Non-pigmented ciliary epithelial cell (primary cell): ENCODE measurements at regions not wholly inside any gene's neighbourhood (a gene's known extent, or its start where the extent isn't known, plus 50 kb on each side); places are given as distances from the start of the nearest gene placed in this dataset.
"Not testable (repeated sequence)": the region's sequence is repeated elsewhere in the genome, so short reads cannot be mapped to it uniquely, and the experiment has no call there.

Experiments used
- DNase-seq: peaks from one replicate; pipeline ENCODE4 v3.0.0-alpha.2; 2010; ENCODE audit warnings: low read depth

DNA sequence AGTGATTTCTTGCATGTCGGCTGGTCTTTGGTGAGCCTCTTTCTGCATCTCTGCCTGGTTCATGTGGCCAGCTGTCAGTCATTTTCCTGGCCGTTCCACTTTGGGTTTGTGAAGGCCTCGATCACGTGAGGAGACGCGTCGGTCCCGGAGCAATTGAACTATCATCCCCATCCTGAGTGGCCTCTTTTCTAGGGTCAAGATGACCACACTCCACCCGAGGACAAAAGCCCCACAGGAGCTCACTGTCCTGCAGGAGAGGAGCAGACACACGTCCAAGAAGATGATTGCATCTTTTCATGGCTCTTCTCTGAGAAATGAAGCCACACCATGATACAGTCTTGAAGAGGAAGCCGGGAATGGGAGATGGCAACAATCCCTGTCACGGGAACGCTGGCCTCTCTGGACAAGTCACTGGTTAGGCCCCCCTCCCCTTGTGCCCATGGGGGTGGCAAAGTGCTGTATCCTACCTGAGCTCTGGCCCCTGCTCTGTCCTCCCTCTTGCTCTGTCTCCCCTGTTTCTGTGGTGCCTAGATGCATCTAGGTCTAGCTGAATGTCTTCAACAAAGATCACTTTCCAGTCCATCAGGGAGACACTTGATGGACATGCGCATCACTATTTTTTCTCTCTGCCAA, 291.4 kb upstream of the ZNF337 start:
- not testable (repeated sequence) for DNase-seq

DNA sequence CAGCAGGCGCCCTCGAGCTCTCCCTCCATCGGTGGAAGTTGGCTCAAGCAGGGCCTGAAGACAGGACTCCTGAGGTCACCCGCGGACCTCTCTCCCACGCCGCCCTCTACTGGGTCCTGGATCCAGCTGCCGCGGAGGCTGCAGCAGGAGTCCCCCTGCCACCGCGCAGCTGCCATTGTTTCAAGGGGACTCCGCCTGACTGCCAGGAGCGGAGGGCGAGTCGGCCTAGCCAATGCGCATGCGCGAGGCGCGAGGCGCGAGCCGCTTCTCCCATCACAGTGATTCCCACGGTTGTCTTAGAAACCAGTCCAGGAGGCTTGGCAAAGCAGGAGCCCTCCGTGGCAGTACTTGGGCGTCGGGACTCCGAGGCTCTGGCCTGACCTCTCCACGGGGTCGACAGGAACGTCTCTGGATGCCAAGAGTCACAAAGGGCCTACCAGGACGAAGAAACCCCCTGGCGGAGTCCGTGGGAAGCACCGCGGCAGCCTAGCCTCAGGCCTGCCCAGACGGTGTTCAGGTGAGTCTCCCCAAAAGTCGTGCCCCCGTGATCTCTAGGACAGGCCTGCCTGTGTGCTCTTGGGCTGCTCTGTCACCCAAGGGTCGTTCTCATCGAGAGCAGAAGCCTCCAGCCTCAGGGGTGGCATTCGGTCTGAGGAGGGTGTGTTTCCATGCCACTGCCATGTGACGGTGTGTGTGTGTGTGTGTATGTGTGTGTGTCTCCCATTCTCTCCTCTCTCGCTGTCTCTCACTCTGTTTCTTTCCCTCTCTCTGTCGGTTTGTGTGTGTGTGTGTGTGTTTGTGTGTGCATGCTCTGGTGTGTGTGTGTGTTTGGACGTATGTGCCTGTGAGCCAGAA, 290.6 kb upstream of the ZNF337 start:
- DNase-seq = no peak

DNA sequence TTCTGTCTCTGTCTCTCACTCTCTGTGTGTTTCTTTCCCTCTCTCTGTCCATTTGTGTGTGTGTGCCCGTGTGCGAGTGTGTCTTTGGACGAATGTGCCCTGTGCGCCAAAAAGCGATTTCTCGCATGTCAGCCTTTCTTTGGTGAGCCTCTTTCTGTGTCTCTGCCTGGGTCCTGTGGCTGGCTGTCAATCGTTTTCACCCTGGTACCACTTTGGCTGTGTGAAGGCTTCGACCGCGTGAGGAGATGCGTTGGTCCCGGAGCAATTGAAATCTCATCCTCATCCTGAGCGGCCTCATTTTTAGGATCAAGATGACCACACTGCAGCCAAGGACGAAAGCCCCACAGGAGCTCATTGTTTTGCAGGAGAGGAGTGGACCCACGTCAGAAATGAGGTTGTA, 288.9 kb upstream of the ZNF337 start:
- DNase-seq = no peak

DNA sequence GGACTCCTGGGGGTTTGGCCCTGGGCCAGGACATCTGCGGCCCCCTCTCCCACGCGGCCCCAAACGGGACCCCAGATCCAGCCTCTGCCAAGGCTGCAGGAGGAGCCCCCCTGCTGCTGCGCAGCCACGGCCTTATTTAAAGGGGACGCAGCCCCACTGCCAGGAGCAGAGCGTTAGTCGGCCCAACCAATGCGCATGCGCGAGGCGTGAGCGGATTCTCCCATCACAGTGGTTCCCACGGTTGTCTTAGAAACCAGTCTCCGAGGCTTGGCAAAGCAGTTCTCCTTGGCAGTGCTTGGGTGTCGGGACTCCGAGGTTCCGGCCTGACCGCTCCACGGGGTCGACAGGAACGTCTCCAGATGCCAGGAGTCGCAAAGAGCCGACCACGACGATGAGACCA, 288.3 kb upstream of the ZNF337 start:
- no peak for DNase-seq

DNA sequence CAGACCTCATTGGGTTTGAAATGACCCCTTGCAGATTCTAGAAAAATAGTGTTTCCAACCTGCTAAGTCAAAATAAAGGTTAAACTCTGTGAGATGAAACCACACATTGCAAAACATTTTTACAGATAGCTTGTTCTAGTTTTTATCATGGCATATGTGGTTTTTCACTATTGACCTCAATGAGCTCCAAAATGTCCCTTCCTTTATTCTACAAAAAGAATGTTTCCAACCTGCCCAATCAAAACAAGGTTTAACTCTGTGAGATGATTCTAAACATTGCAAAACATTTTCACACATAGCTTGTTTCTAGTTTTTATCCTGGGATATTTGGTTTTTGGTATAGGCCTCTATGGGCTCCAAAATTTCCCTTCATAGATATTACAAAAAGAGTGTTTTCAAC, 286.0 kb upstream of the ZNF337 start:
- not testable (repeated sequence) for DNase-seq

DNA sequence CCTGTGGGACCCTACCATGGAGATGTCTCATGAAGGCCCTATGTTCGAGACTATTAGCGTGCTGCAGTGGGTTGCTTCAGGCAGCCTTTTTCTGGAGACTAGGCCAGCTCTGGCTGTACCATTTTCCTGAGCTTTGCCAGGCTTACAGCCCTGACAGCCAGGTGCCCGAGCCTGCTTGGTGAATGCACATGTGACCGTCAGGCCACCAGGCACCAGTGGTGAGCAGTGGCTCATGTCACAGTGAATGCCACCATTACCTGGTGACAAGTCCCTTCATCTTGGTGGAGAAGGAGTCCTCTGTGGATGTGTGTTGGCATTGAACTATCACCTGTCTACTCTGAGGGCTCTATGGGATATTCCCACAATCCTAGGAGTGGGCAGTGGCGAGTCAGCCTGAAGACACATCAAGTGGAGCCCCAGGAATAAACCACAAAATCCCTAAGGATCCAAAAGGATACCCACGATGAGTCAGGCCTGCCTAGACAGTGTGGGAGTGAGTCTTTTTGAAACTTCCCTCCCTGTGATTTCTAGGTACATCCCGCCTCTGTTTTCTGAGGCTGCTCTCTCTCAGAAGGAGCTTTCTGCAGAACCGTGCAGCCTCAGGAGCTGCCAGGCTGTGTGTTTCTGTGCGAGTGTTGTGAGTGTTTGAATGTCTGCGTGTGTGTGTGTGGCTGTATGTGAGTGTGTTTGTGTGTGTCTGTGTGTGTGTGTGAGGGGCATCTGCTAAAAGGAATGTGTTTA, 282.0 kb upstream of the ZNF337 start:
- DNase-seq = not testable (repeated sequence)

DNA sequence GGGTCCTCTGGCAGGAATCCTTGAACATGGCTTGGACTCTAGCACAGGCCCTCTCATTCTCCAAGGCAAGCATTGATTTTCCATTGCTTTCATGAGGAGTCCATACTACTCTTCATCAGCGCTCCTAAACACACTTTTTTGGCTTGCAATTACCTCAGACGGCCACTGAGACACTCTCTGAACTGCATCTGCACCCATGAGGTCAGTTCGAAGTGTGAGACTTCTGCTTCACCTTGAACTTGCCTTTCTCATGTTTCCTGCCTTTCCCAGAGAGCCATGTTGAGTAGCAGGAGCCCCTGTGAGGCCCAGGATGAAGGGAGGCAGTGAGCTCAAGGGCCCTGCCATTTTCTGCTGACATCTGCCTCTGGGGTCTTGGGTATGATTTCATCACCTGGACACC, 279.2 kb upstream of the ZNF337 start:
- not testable (repeated sequence) for DNase-seq

DNA sequence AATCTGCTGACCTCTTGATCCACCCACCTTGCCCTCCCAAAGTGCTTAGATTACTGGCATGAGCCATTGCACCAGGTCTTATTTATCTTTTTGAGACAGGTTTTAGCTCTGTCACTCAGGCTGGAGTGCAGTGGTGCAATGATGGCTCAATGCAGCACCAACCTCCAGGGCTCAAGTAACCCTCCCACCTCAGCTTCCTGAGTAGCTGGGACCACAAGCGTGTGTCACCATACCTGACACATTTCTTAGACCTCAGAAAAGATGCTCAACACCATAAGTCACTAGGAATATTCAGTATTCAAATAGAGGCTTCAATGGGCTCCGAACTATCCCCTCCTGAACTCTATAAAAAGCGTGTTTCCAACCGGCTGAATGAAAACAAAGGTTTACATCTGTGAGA, 268.6 kb upstream of the ZNF337 start:
- not testable (repeated sequence) for DNase-seq

DNA sequence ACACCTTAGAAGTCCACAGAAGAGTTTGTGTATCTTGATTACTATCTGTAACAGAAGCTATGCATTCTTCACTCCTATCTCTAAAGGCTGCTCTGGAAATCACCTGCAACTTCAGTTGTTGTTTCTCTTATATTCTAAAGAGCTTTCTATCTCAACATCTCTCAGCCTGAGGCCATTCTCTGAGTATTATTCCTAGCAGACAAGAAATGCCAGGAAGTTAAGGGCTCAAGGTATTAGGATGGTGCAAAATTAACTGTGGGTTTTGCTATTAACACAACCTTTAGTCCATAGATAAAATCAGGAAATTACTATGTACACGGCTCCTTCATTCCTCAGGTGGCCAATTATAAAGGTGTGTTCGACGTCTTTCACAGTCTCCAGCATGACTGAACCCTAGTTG, 257.2 kb upstream of the ZNF337 start:
- DNase-seq = not testable (repeated sequence)

DNA sequence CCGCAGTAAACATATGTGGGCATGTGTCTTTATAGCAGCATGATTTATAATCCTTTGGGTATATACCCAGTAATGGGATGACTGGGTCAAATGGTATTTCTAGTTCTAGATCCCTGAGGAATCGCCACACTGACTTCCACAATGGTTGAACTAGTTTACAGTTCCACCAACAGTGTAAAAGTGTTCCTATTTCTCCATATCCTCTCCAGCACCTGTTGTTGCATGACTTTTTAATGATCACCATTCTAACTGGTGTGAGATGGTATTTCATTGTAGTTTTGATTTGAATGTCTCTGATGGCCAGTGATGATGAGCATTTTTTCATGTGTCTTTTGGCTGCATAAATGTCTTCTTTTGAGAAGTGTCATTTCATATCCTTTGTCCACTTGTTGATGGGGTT, 238.6 kb upstream of the ZNF337 start:
- not testable (repeated sequence) for DNase-seq

DNA sequence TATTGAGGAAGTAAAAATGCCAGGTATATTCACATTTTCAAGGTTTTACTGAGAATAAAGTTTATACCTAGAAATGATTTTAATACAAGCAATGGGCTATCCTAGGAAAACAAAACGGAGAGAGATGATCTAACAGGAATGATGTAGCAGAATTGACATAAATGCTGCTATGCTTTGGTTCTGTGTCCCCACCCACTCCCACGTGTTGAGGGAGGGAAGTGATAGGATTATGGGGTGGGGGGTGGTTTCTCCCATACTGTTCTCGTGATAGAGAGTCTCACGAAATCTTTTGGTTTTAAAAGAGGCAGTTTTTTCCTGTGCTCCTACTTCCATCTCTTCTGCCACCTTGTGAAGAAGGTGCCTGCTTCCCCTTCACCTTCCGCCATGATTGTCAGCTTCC, 236.2 kb upstream of the ZNF337 start:
- not testable (repeated sequence) for DNase-seq

DNA sequence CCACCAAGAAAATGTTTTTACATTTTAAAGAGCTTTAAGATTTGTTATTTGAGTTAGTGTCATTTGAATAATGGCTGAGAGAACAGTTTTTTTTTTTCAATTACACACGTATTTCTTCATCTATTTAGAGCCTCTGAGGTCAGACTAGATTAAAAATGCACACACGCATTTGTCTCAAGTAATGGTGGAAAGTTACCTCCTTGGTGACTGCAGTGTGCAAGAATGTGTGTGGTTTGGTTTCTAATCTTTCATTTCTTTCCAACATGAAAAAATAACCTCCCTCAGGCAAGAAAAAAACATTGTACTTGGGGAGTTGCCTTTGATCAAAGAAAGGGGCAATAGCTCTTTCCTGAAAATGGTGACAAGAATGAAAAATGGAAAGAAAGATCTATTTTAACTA, 235.5 kb upstream of the ZNF337 start:
- DNase-seq = peak; percentile 40

DNA sequence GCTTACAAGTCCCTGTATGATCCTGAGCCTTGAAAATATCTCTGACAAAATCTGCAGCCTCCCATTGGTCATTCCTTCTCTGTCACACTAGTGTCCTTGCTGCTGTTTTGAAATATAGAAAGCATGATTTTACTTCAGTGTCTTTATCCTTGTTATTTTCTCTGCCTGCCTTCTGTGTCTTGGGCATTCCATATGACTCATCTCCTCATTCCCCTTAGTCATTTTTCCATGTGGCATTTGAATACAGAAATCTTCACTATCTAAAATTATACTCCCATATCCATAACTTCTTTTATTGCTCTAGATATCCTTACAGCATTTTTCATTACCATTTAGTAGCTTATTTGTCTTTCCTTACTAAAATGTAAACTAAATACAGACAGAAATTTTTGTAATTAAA, 205.7 kb upstream of the ZNF337 start:
- DNase-seq = peak; percentile 1

DNA sequence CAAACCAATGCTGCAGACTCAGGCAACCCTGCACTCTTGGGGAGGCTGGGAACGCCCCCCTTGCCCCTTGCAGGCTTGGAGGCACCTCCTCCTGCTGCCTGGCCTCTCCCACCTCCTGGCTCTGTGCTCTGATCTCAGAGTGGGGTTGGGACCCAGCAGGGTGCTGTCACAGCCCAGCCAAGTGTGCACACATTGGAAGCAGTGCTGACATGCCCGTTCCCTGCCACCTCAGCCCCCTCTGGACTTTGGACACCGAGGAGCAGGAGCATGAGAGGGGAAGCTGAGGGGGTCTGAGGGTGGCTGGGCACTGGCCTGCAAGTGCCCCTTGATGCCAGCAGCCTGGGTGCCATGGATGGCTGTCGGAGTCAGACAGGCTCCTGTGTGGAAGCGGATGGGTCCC, 202.0 kb upstream of the ZNF337 start:
- DNase-seq = not testable (repeated sequence)

DNA sequence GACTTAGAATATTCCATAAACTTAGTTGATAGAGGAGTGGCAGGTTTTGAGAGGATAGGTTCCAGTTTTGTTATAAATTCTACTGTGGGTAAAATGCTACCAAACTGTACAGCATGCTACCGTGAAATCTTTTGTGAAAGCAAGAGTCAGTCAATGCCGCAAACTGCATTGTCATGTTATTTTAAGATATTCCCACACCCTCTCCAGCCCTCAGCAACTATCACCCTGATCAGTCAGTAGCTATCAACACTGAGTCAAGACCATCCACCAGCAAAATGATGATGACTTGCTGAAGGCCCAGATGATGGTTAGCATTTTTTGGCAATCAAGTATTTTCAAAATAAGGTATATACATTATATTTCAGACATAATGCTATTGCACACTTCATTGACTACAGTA, 182.4 kb upstream of the ZNF337 start:
- not testable (repeated sequence) for DNase-seq

DNA sequence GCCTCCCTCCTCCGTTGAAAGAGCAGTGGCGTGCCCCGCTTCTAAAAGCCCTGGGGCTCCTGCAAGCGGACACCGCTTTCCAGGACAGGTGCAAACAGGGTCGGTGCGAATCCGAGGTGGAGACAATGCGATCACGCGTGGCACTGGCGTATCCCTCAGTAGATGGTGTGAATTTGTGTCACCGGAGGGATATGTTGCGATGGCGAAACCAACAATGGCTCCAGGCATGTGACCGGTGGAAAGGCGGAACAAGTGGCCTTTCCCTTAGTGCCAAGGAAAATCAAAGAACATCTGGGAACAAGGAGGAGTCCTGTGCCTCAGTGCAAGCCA, 172.0 kb upstream of the ZNF337 start:
- not testable (repeated sequence) for DNase-seq

DNA sequence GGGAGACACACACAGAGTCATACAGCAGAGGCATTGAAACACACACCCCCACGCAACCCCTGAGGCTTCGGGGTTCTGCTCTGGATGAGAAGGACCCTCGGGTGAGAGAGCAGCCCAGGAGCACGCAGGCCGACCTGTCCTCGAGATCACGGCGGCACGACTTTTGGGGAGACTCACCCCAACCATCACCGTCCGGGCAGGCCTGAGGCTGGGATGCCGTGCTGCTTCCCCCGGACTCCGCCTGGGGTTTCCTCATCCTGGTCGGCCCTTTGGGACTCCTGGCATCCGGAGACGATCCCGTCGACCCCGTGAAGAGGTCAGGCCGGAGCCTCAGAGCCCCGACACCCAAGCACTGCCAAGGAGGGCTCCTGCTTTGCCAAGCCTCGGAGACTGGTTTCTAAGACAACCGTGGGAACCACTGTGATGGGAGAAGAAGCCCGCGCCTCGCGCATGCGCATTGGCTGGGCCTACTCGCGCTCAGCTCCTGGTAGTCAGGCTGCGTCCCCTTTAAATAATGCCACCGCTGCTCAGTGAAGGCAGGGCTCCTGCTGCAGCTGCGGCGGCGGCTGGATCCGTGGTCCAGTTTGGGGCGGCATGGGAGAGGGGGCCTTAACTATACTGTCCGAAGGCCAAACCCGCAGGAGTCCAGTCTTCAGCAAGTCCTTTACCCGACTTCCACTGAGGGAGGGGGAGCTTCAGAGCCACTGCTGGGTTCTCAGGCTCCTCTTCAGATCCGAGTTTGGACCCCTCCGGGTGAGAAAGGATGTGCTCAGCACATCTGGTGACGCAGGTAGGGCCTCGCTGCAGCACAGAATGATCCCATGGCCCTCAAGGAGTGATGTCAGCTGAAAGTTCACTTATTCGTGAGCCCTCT, 171.4 kb upstream of the ZNF337 start:
- DNase-seq = no peak

DNA sequence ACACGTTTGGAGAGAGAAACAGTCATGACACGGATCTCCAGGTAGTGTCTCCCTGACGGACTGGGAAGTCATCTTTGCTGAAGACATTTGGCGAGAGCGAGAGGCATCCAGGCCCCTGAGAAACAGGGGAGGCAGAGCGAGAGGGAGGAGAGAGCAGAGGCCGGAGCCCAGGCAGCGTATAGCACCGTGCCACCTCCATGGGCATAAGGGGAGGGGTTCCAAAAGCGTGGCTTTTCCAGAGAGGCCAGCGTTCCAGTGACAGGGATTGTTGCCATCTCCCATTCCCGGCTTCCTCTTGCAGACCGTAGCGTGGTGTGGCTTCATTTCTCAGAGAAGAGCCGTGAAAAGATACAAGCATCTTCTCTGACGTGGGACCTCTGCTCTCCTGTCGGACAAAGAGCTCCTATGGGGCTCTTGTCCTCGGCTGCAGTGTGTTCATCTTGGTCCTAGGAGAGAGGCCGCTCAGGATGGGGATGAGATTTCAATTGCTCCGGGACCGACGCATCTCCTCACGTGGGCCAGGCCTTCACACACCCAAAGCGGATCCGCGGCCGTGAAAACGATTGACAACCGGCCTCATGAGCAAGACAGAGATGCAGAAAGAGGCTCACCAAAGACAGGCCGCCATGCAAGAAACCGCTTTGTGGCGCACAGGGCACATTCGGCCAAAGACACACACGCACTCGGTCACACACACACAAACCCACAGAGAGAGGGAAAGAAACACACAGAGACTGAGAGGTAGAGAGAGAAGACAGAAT, 170.5 kb upstream of the ZNF337 start:
- DNase-seq = not testable (repeated sequence)

DNA sequence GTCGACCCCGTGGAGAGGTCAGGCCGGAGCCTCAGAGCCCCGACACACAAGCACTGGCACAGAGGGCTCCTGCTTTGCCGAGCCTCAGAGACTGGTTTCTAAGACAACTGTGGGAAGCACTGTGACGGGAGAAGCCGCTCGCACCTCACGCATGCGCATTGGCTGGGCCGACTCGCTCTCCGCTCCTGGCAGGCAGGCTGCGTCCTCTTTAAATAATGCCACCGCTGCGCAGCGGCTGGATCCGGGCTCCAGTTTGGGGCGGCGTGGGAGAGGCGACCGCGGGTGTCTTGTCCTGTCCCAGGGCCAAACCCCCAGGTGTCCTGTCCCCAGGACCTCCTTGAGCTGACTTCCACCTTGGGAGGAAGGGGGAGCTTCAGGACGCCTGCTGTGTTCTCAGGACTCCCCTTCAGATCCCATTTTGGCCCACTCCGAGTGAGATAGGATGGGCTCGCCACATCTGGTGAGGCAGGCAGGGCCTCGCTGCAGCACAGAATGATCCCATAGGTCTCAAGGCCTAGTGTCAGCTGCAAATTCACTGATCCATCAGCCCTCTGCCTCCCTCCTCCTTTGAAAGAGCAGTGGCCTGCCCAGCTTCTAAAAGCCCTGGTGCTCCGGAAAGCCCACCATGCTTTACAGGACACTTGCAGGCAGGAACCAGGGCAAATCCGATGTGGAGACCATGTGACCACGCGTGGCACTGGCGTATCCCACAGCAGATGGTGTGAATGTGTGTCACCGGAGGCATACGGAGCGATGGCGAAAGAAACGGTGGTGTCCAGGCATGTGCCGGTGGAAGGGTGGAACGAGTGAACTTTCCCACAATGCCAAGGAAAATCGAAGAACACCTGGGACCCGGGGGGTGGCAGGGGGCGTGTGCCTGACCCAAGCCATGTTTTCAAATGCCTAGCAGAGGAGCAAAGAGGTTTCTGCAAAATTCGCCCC, 169.3 kb upstream of the ZNF337 start:
- no peak for DNase-seq
